ENCODE measurements at regions not wholly inside any gene's neighbourhood (a gene's known extent, or its start where the extent isn't known, plus 50 kb on each side); places are given as distances from the start of the nearest gene placed in this dataset.

GRCh38 chr15:26177816-26178215 lies 314.7 kb upstream of the ATP10A start:
- no peak overlapping the region for H3K27ac Mint-ChIP-seq
- TF ChIP-seq, protein P1, sequence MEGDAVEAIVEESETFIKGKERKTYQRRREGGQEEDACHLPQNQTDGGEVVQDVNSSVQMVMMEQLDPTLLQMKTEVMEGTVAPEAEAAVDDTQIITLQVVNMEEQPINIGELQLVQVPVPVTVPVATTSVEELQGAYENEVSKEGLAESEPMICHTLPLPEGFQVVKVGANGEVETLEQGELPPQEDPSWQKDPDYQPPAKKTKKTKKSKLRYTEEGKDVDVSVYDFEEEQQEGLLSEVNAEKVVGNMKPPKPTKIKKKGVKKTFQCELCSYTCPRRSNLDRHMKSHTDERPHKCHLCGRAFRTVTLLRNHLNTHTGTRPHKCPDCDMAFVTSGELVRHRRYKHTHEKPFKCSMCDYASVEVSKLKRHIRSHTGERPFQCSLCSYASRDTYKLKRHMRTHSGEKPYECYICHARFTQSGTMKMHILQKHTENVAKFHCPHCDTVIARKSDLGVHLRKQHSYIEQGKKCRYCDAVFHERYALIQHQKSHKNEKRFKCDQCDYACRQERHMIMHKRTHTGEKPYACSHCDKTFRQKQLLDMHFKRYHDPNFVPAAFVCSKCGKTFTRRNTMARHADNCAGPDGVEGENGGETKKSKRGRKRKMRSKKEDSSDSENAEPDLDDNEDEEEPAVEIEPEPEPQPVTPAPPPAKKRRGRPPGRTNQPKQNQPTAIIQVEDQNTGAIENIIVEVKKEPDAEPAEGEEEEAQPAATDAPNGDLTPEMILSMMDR (IDR thresholded peaks at IDR 0.05) = no peak
- H3K4me3 Mint-ChIP-seq = no peak overlapping the region
- POLR2A ChIA-PET = interaction anchor here (0.6 kb wide), 1 partner anchor 1658 kb away, joined by 3 read pairs; no protein-coding TSS in a partner anchor
- CTCF ChIA-PET = interaction anchor here (1.2 kb wide), 1 partner anchor 82 kb away, joined by 3 read pairs; no protein-coding TSS in a partner anchor
- no peaks in the 10 kb centered on the region for H3K27me3 Mint-ChIP-seq
- H3K9me3 Mint-ChIP-seq = no peaks in the 10 kb centered on the region
- no peak for DNase-seq
- intact Hi-C loops (cut with micrococcal nuclease) = no loop called here
- H3K4me1 Mint-ChIP-seq (ENCODE audit: low read depth) = no peaks in the 10 kb centered on the region
- no peak for ATAC-seq
- H3K36me3 Mint-ChIP-seq (ENCODE audit: low read depth) = no peaks in the 10 kb centered on the region

GRCh38 chr15:26176831-26177230 lies 313.7 kb upstream of the ATP10A start:
- H3K27me3 Mint-ChIP-seq = no peaks in the 10 kb centered on the region
- ChIA-PET POLR2A (no interaction called here), CTCF (interaction anchor here (1.2 kb wide), 1 partner anchor 83 kb away, joined by 3 read pairs; no protein-coding TSS in a partner anchor)
- H3K27ac Mint-ChIP-seq = no peak overlapping the region
- no peak for DNase-seq
- no peak overlapping the region for H3K4me3 Mint-ChIP-seq
- no peaks in the 10 kb centered on the region for H3K4me1 Mint-ChIP-seq (ENCODE audit: low read depth)
- intact Hi-C loops (cut with micrococcal nuclease) = no loop called here
- no peaks in the 10 kb centered on the region for H3K9me3 Mint-ChIP-seq
- no peaks in the 10 kb centered on the region for H3K36me3 Mint-ChIP-seq (ENCODE audit: low read depth)
- TF ChIP-seq, protein P1 (IDR thresholded peaks at IDR 0.05) = no peak
- ATAC-seq = no peak

DNA sequence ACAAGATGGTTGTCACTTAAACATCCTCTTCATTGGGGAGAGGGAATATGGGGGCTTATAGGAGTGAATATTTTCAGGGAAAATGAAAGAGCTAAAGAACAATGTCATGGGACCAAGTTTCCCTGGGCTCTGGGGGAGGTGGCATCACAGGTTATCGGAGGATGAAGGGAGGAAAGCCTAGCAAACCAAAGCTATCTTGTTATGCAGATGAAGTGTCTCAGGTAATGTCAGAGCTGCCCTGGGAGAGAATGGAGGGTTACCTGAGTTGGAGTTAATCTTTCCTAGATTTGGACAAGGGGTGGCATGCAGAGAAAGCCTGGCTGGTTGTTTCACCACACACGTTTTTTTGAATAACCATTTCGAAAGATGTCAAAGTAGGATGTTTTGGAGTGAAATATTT lies 308.1 kb upstream of the ATP10A start:
- ATAC-seq (no peak), DNase-seq (no peak)
- ChIA-PET POLR2A (no interaction called here), CTCF (no interaction called here)
- no peaks in the 10 kb centered on the region for H3K36me3 Mint-ChIP-seq (ENCODE audit: low read depth)
- no peaks in the 10 kb centered on the region for H3K27me3 Mint-ChIP-seq
- H3K4me1 Mint-ChIP-seq (ENCODE audit: low read depth) = no peaks in the 10 kb centered on the region
- TF ChIP-seq, protein P1 (IDR thresholded peaks at IDR 0.05) = no peak
- H3K4me3 Mint-ChIP-seq = no peak overlapping the region
- no peaks in the 10 kb centered on the region for H3K9me3 Mint-ChIP-seq
- intact Hi-C loops (cut with micrococcal nuclease) = no loop called here
- no peak overlapping the region for H3K27ac Mint-ChIP-seq

DNA sequence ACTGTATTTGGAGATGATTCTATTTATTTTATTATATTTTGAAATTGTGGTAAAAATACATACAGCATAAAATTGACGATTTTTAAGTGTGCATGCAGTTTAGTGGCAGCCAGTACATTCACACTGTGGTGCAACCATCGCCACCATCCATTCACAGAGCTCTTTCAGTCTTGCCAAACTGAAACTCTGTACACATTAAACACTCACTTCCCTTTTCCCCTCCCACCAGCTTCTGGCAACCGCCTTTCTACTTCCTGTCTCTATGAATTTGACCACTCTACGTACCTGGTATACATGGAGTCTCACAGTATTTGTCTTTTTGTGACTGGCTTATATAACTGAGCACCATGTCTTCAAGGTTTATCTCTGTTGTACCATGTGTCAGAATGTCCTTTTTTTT lies 303.3 kb upstream of the ATP10A start:
- no peaks in the 10 kb centered on the region for H3K36me3 Mint-ChIP-seq (ENCODE audit: low read depth)

GRCh38 chr15:26165546-26165945 lies 302.4 kb upstream of the ATP10A start:
- ChIA-PET CTCF (no interaction called here), POLR2A (no interaction called here)
- no peak for DNase-seq
- H3K36me3 Mint-ChIP-seq (ENCODE audit: low read depth) = no peaks in the 10 kb centered on the region
- H3K27ac Mint-ChIP-seq = no peak overlapping the region
- no peak overlapping the region for H3K4me3 Mint-ChIP-seq
- intact Hi-C loops (cut with micrococcal nuclease) = no loop called here
- H3K9me3 Mint-ChIP-seq = no peaks in the 10 kb centered on the region
- no peaks in the 10 kb centered on the region for H3K27me3 Mint-ChIP-seq
- no peak for ATAC-seq
- H3K4me1 Mint-ChIP-seq (ENCODE audit: low read depth) = no peaks in the 10 kb centered on the region
- TF ChIP-seq, protein P1 (IDR thresholded peaks at IDR 0.05) = no peak

More for the DNA sequence above, 303.3 kb upstream of the ATP10A start:
- ATAC-seq (no peak), DNase-seq (peak; percentile 2)
- Mint-ChIP-seq H3K27ac (no peak overlapping the region), H3K4me3 (no peak overlapping the region), H3K4me1 (ENCODE audit: low read depth) (no peaks in the 10 kb centered on the region), H3K9me3 (no peaks in the 10 kb centered on the region), H3K27me3 (no peaks in the 10 kb centered on the region)
- intact Hi-C loops (cut with micrococcal nuclease) = no loop called here
- TF ChIP-seq, protein P1 (IDR thresholded peaks at IDR 0.05) = no peak
- ChIA-PET POLR2A (no interaction called here), CTCF (no interaction called here)
